CD4-positive, alpha-beta T cell treated with Interleukin-12 subunit alpha and Interleukin-12 subunit beta, for 1 hour (primary cell): ENCODE measurements at regions not wholly inside any gene's neighbourhood (a gene's known extent, or its start where the extent isn't known, plus 50 kb on each side); places are given as distances from the start of the nearest gene placed in this dataset.

ENCODE experiments used
- DNase-seq: peaks from one replicate; pipeline ENCODE4 v3.0.0-alpha.2; 2020

DNA sequence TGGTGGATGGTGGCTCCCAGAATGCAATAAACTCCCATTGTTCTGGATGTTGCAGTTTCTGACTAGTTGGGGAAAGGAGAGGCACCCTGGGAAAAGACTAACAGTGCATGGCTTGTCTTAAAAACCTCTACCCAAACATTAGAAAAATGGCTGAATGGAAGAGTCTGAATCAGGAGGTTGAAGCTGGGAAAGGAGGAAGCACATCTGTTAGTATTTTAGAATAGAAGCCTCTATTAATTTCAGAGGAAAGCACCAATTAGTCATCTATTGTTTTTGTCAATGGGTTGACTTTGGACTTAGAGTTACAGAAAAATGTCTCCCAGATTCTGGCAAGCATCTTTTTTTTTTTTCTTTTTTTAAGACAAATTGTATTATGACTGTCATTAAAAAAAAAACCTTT, 56.1 kb upstream of the ELMO1 start:
- no peak for DNase-seq

- no peak for DNase-seq
Measured at GRCh38 chr7:37505750-37506353, 57.2 kb upstream of the ELMO1 start.

DNA sequence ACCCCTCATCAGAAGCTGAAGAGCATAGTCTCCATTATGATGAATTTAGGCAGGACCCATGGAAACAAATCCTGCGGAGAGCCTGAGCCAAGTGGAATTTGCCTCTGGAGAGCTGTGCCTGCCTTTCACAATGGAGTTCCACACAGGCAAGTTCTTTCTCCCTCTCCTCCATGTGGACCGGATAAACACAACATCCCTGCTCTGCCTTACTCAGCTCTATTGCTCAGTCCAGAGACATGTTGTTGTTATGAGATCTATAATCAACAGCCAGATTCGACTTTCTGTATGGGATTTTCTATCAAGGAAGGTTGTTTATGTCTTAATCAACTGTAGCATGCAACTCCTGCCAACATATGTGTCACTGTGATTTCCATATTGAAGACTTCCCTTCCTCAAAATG, 59.5 kb upstream of the ELMO1 start:
- DNase-seq = no peak

DNA sequence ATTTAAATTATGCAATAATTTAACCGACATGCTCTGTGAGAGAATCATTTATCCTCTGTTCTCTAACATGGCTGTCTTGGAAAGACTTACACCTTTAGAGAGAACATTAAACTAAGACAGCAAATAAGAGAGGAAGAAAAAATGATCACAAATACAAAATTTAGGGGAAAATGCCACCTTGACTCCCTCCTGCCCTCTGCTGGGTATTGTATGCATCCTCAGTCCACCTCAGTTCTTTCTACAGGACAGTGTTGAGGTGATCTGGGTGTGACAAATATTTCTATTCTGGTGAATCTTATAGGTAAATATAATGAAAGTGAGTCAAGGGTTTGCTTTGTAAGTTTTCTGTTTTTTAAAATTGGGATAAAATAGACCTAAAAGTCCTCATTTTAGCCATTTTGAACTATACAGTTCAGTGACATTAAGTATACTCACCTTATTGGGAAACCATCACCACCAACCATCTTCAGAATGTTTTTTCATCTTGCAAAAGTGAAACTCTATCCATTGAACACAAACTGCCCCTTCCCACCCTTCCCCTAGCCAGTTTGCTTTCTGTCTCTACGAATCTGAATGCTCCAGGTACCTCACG, 61.5 kb upstream of the ELMO1 start:
- peak; percentile 38 for DNase-seq

- no peak for DNase-seq
Measured at GRCh38 chr7:37511915-37512314, 63.3 kb upstream of the ELMO1 start.

DNA sequence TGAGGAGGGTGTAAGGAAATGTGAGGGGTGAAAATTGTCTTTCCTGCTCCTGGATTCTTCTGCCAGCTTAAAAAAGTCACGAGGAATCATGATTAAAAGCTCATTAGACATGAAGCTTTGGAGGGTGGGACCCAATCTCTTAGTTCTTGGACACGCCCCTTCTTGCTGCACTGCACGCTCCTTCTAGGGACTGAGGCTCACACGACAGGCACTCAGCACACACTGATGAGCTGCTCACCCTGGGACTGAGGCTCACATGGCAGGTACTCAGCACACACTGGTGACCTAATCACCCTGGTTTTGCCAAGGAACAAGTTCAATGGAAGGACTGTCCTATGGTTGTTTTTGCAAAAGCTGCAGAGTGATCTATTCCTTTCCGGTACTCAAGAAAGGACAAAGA, 65.8 kb upstream of the ELMO1 start:
- DNase-seq = no peak

DNA sequence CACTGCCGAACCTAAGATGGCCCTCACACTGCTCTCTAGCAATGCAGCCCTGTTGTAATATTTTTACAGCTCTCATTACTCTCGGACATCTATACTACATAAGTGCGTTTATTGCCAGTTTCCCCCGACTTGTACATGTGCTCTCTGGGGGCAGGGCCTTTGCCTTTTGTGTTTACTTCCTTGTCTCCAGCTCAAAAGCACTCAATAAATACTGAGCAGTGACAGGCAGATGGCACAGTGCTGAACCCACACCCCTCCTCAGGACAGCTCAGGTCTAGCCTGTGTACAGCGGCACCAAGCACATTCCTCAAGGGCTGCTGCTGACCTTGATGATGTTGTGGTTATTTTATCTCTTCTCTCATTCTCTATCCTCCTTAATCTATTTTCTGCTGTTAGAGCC, 68.0 kb upstream of the ELMO1 start:
- no peak for DNase-seq

DNA sequence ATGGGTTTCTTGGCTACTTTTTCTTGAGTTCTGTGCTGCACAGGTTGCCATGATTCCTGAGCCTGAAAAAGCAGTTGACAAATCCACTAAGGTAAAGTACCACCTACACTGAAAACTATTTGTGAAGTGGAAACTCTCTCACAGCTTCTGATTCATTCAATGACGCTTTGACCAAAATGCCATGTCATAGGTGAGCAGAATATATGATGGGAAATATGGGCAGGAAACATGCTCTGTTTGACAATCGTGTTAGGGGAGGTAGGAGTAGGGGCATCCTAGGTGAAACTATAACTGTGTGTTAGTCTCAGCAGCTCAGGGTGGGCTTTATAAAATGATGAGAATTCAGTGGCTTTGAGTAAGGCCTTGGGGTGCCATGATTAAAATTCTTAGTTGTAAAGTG, 69.6 kb upstream of the ELMO1 start:
- DNase-seq = no peak

GRCh38 chr7:37524056-37524455, 75.4 kb upstream of the ELMO1 start:
- DNase-seq = no peak

DNA sequence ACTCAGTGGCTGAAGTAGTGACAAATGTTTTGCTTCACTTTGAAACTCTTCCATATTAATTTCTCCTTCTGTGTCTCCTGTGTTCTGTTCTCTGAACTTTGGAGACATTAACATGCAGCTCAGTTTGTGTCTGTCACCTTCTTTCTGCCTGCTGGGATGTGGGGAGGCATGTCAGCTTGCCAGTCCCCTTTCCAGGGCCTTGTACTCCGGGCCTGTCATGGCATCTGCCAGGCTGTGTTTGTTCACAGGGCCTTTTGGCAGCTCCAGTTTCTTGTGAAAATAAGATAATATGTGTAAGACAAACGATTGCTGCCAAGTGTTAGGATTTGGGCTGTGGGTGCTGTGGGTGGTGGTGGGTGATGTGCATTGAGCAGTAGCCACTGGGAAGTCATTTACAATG, 76.1 kb upstream of the ELMO1 start:
- no peak for DNase-seq

DNA sequence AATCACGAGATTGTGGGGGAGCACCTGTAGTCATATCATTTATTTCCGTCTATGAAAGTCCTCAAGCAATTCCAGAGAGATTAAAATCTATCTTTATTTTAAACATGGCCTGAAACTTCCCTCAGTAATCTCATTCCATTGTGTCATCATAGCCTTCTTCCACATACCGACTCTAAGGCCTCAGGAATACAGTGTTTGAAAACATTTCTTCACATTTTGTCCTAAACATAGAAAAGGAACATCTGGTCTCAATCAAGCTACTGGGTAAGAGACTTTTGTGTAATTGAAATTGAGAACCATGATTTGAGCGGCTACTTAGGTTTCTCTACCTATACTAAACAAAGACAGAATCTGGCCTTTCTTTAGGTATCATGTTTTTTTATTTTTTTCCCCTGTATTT, 78.0 kb upstream of the ELMO1 start:
- no peak for DNase-seq

DNA sequence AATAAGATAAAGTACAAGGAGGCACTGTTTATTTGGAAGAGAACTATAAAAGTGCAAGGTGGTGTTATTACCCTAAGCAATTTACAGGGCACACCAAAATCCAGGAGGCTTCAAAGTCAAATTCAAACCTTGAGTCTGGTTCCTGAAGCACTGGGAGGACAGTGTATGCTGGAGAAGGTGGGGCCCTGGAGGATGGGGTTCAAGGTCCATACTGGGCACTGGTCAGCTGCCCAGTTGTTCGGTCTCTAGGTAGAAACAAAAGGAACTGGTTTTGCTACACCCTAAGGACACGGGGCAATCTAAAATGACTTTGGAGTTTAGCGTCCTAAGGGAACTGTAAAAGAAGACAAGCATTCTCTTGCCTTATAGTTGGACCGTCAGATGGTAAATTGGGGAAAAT, 78.4 kb upstream of the ELMO1 start:
- no peak for DNase-seq

- DNase-seq = no peak
Measured at GRCh38 chr7:37531225-37531624, 82.6 kb upstream of the ELMO1 start.

GRCh38 chr7:37532636-37533035, 84.0 kb upstream of the ELMO1 start:
- no peak for DNase-seq

DNA sequence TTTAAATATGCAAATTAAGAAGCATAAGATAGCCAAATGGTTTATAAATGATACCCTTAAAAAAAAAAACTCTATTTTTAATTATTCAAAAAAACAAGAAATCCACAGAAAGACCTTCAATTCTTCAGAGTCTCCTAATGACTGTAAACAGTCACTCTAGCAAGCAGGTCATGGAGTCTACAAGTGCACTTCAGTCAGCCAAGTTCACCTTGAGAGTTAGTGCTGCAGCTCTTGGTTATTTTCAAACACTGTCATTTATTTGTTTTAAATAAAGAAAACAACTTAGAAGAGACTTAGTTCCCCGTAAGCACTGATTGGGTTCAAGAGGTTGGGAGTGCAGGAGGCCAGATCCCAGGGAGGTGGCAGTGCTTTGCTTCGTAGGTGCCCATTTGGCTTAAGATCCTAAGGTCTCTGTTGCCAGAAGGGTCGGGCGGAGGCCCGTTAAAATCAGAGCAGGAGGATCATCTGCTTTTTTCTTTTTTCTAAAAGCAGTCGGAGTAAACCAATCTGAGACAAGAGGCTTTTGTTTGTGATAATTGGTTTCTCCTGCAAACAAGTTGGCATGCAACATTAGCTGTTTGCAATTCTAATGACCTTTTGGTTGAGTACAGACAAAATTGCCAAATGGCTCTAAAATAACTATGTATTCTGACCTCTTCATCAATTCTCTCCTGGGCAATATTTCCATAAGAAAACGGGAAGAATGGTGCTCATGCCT, 86.4 kb upstream of the ELMO1 start:
- no peak for DNase-seq

GRCh38 chr7:37535841-37536240, 87.2 kb upstream of the ELMO1 start:
- DNase-seq = no peak

DNA sequence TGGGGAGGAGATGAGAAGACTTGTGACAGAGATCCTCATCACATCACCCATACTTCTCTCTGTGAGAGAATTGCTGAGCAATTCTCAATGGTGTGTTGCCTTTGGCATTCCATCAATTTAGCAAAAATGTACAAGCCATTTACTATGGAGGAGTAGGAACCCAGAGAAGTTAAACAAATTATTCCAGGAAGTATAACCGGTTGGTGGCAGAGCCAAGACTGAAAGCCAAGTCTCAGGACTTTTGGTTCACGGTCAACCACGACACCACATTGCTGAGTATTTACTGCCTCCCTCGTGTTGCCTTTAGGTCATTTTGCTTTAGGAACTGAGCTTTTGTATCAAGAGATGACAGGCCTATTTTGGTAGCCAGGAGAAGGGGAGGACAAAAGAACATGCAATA, 88.0 kb upstream of the ELMO1 start:
- no peak for DNase-seq

DNA sequence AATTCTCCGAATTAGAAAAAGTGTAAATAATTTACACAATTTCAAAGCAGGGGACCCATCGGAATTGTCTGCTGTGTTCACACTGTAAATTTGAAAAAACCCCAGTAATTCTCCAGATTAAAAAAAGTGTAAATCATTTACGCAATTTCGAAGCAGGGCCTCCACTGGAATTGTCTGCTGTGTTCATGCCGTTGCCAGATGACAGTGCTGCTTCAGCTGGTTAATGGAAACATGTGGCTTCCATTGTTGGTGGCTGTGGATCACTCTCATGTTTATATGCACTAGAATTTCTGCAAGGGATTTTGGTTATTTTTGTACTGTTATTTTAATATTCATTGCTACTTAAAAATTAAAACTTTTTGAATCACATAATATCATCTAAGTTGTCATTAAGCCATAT, 88.8 kb upstream of the ELMO1 start:
- no peak for DNase-seq

DNA sequence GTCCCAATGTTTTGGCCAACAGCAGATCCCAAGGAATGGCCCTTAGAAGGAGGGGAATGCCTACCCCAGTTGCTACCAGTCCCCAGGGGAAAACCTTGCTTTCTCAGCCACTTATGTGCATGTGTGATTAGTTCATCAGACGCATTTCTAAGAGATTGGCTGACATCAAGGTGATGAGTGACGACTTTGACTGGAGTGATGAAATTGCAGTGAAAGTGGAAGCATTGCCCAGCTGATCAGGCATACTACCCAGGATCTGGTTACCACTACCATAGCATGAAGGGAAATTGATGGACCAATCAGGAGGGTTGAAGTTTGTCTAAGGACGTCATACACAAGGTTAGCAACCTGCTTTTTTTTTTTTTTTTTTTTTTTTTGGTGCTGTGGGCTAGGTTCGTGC, 90.3 kb upstream of the ELMO1 start:
- DNase-seq = no peak

- no peak for DNase-seq
Measured at GRCh38 chr7:37540917-37541316, 92.3 kb upstream of the ELMO1 start.

DNA sequence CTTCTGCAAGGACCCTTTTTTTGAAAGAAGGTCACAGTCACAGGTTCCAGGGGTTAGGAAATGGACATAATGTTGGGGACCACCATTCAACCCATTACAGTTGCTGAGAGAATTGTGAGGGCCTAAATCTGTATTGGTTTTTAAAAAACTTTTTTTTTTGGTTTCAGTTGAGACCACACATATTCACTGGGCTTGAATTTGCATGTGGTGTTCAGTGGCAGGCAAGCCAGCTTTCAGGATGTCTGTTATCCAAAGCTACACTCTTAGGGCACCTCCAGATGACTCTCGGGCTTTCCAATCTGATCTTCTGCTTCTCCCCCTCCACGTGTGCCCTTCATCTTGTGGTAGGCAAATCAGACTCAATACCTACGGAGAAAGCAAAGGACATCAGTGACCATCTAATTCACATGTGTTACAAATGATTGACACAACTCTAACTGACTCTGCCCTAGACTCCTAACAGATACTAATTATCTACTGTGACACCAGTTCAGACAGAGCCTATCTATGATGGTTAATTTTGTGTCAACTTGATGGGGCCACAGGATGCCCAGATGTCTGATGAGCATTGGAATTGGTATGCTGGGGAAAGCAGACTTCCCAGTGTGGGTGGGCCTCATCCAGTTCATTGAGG, 93.3 kb upstream of the ELMO1 start:
- DNase-seq = no peak

DNA sequence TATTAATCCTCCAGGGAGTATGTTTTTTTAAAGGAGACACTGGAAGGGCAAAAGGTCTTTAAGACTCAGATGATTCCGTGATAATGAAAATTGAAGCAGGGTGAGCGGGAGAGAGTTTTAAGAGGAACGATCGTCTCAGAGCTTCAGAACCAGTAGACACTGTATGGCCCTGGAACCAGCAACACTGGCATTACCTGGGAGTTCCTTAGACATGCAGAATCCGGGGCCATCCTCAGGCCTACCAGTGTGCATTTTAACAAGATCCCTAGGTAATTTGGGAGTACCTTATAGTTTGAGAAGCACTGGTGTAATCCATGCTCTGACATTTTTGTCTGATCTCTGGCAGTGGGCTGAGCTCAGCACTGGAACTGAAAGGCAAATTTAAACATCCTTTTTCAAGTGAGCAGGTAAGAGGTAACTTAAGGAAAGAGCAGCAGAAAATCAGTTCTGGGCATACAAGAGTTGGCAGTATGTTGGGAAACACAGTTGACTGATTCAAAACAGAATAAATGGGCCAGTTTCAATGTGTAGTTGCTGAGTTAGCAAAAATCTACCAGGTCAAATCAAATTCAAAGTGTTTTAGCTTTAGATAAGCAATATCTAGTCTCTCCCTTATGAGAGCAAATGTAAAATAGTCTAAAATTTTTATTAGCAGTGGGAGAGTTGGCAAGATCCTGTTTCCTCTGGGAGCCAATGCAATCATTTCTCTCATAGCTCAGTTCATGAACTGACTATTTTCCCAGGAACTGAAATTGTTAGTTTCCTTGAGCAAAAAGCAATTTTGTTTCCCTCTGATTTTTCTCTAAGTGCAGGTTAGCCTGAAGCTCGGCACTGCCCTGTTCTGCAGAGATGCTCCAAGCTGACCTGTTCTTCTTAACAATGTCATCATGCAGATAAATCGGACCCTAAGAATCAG, 97.2 kb upstream of the ELMO1 start:
- DNase-seq = no peak

GRCh38 chr7:37546677-37547076, 98.0 kb upstream of the ELMO1 start:
- DNase-seq = no peak
